ENCODE measurements at regions not wholly inside any gene's neighbourhood (a gene's known extent, or its start where the extent isn't known, plus 50 kb on each side); places are given as distances from the start of the nearest gene placed in this dataset.

- peak in 5 of 11 experiments; percentile 1 to 39 (median 18) for TF ChIP-seq CTCF (IDR thresholded peaks at IDR 0.05 in 8 of 11, conservative IDR thresholded peaks at IDR 0.05 in 3 of 11)
- TF ChIP-seq POLR2A (IDR thresholded peaks at IDR 0.05), result no peak
Observed at GRCh38 chr12:91367234-91367849, 184.7 kb upstream of the DCN start.
